IPS DF 19.7 (cell line): ENCODE measurements at regions not wholly inside any gene's neighbourhood (a gene's known extent, or its start where the extent isn't known, plus 50 kb on each side); places are given as distances from the start of the nearest gene placed in this dataset.
A peak's percentile ranks its signal among the peaks of the same experiment; 100 is the strongest.

Experiments used
- DNase-seq: peaks from one replicate; pipeline ENCODE4 v3.0.0-alpha.2; 2013; ENCODE audit warnings: low read depth, low spot score

- peak; percentile 59 for DNase-seq
Measured at GRCh38 chr2:121018136-121019061, 266.6 kb downstream of the TFCP2L1 start.

GRCh38 chr2:121019071-121019470 is 265.9 kb downstream of the TFCP2L1 start:
- no peak for DNase-seq

- DNase-seq = no peak
Measured at GRCh38 chr2:121019756-121020155, 265.2 kb downstream of the TFCP2L1 start.

- DNase-seq = no peak
Measured at GRCh38 chr2:121021685-121022084, 263.3 kb downstream of the TFCP2L1 start.

- no peak for DNase-seq
Measured at GRCh38 chr2:121028577-121028976, 256.4 kb downstream of the TFCP2L1 start.

GRCh38 chr2:121030523-121030922 is 254.5 kb downstream of the TFCP2L1 start:
- no peak for DNase-seq

GRCh38 chr2:121031568-121032340 is 253.2 kb downstream of the TFCP2L1 start:
- DNase-seq = no peak

GRCh38 chr2:121033461-121033996 is 251.5 kb downstream of the TFCP2L1 start:
- DNase-seq = no peak

GRCh38 chr2:121034551-121034950 is 250.5 kb downstream of the TFCP2L1 start:
- DNase-seq = no peak

GRCh38 chr2:121036226-121036692 is 248.7 kb downstream of the TFCP2L1 start:
- no peak for DNase-seq

GRCh38 chr2:121037480-121037879 is 247.5 kb downstream of the TFCP2L1 start:
- DNase-seq = no peak

- DNase-seq = no peak
Measured at GRCh38 chr2:121038031-121038430, 247.0 kb downstream of the TFCP2L1 start.

- no peak for DNase-seq
Measured at GRCh38 chr2:121038431-121038830, 246.6 kb downstream of the TFCP2L1 start.

GRCh38 chr2:121038891-121039616 is 245.9 kb downstream of the TFCP2L1 start:
- DNase-seq = no peak

- no peak for DNase-seq
Measured at GRCh38 chr2:121039679-121040078, 245.3 kb downstream of the TFCP2L1 start.

- no peak for DNase-seq
Measured at GRCh38 chr2:121041516-121041915, 243.5 kb downstream of the TFCP2L1 start.

GRCh38 chr2:121043061-121043826 is 241.8 kb downstream of the TFCP2L1 start:
- no peak for DNase-seq

GRCh38 chr2:121043827-121044222 is 241.2 kb downstream of the TFCP2L1 start:
- no peak for DNase-seq

GRCh38 chr2:121044412-121044811 is 240.6 kb downstream of the TFCP2L1 start:
- DNase-seq = no peak

- DNase-seq = no peak
Measured at GRCh38 chr2:121045245-121045644, 239.8 kb downstream of the TFCP2L1 start.

GRCh38 chr2:121046335-121046734 is 238.7 kb downstream of the TFCP2L1 start:
- no peak for DNase-seq
